ENCODE measurements at regions not wholly inside any gene's neighbourhood (a gene's known extent, or its start where the extent isn't known, plus 50 kb on each side); places are given as distances from the start of the nearest gene placed in this dataset.
"Not testable (repeated sequence)": the region's sequence is repeated elsewhere in the genome, so short reads cannot be mapped to it uniquely, and the experiment has no call there.

DNA sequence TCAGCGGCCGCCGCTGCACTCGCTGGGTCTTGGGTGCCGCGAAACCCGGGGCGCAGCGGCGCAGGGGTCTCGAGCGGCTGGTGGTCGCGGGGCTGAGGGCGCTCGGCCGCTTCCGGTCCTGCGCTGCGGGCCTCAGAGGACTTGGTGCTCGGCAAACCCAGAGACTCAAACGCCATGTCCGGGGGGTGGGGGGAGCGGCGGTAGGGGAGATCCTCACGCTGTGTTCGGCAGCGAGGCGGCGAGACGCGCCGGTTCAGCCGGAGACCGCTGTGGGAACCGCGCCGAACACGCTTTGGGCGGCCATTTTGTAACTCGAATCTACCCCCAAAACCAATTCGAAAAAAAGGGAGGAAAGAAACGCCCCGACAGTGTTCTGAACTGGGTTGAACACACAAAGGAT lies 317.5 kb upstream of the CDH18 start:
- Histone ChIP-seq H3K4me2 (no peak overlapping the region), H3K4me1 (replicated peaks; ENCODE audit: insufficient read depth) (no peaks in the 10 kb centered on the region), H3K27ac (no peak overlapping the region), H3K27me3 (ENCODE audit: insufficient read depth, low read depth) (no peaks in the 10 kb centered on the region), H3K9me2 (ENCODE audit: insufficient read depth) (no peaks in the 10 kb centered on the region), H2AFZ (no peak overlapping the region), H3K79me2 (ENCODE audit: low read depth) (no peaks in the 10 kb centered on the region), H3F3A (ENCODE audit: insufficient read depth, low read depth) (no peaks in the 10 kb centered on the region), H4K20me1 (ENCODE audit: insufficient read depth) (no peaks in the 10 kb centered on the region), H3K9me3 (ENCODE audit: insufficient read depth, low read depth) (no peaks in the 10 kb centered on the region; the same call in 1 of the 2 replicates), H3K4me3 (no peak overlapping the region), H3K36me3 (ENCODE audit: low read depth) (no peaks in the 10 kb centered on the region)
- no peak for DNase-seq
- intact Hi-C loops (cut with micrococcal nuclease; ENCODE audit: unreplicated experiment) = no loop called here
- CTCF ChIA-PET = no interaction called here
- POLR2A ChIA-PET (ENCODE audit: unreplicated experiment) = no interaction called here
- TF ChIP-seq, protein P1, sequence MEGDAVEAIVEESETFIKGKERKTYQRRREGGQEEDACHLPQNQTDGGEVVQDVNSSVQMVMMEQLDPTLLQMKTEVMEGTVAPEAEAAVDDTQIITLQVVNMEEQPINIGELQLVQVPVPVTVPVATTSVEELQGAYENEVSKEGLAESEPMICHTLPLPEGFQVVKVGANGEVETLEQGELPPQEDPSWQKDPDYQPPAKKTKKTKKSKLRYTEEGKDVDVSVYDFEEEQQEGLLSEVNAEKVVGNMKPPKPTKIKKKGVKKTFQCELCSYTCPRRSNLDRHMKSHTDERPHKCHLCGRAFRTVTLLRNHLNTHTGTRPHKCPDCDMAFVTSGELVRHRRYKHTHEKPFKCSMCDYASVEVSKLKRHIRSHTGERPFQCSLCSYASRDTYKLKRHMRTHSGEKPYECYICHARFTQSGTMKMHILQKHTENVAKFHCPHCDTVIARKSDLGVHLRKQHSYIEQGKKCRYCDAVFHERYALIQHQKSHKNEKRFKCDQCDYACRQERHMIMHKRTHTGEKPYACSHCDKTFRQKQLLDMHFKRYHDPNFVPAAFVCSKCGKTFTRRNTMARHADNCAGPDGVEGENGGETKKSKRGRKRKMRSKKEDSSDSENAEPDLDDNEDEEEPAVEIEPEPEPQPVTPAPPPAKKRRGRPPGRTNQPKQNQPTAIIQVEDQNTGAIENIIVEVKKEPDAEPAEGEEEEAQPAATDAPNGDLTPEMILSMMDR (conservative IDR thresholded peaks at IDR 0.05) = no peak
- TF ChIP-seq EZH2 (IDR thresholded peaks at IDR 0.05; ENCODE audit: low read depth) = no peak
- BruUV-seq (replicated peaks) = no TSS peak

- DNase-seq, CTCF ChIA-PET, H2AFZ ChIP-seq: not testable (repeated sequence)
Measured at GRCh38 chr5:20304570-20304969, 316.6 kb upstream of the CDH18 start.

GRCh38 chr5:20300110-20300509 lies 312.1 kb upstream of the CDH18 start:
- H3K4me2 ChIP-seq = no peak overlapping the region
- no peak overlapping the region for H2AFZ ChIP-seq
- no peaks in the 10 kb centered on the region for H3K79me2 ChIP-seq (ENCODE audit: low read depth)
- BruUV-seq (replicated peaks) = no TSS peak
- CTCF ChIA-PET = no interaction called here
- no peak overlapping the region for H3K27ac ChIP-seq
- no peak for DNase-seq
- H3K9me2 ChIP-seq (ENCODE audit: insufficient read depth) = no peaks in the 10 kb centered on the region
- no peaks in the 10 kb centered on the region for H3K36me3 ChIP-seq (ENCODE audit: low read depth)
- no peaks in the 10 kb centered on the region for H3K27me3 ChIP-seq (ENCODE audit: insufficient read depth, low read depth)
- H3K4me1 ChIP-seq (replicated peaks; ENCODE audit: insufficient read depth) = no peaks in the 10 kb centered on the region
- POLR2A ChIA-PET (ENCODE audit: unreplicated experiment) = no interaction called here
- no peaks in the 10 kb centered on the region; the same call in 1 of the 2 replicates for H3K9me3 ChIP-seq (ENCODE audit: insufficient read depth, low read depth)
- intact Hi-C loops (cut with micrococcal nuclease; ENCODE audit: unreplicated experiment) = no loop called here
- no peak for TF ChIP-seq EZH2 (IDR thresholded peaks at IDR 0.05; ENCODE audit: low read depth)
- TF ChIP-seq, protein P1 (conservative IDR thresholded peaks at IDR 0.05) = no peak
- no peaks in the 10 kb centered on the region for H3F3A ChIP-seq (ENCODE audit: insufficient read depth, low read depth)
- H4K20me1 ChIP-seq (ENCODE audit: insufficient read depth) = no peaks in the 10 kb centered on the region
- H3K4me3 ChIP-seq = no peak overlapping the region

More at GRCh38 chr5:20304570-20304969, 316.6 kb upstream of the CDH18 start:
- H3K36me3 ChIP-seq (ENCODE audit: low read depth); H3K9me3 ChIP-seq (ENCODE audit: insufficient read depth, low read depth); H3K27ac ChIP-seq; H3K4me2 ChIP-seq; POLR2A ChIA-PET (ENCODE audit: unreplicated experiment); BruUV-seq (replicated peaks); H3K4me1 ChIP-seq (replicated peaks; ENCODE audit: insufficient read depth); H3K27me3 ChIP-seq (ENCODE audit: insufficient read depth, low read depth); H3K79me2 ChIP-seq (ENCODE audit: low read depth); intact Hi-C loops (cut with micrococcal nuclease; ENCODE audit: unreplicated experiment); H3K4me3 ChIP-seq; H3K9me2 ChIP-seq (ENCODE audit: insufficient read depth); H3F3A ChIP-seq (ENCODE audit: insufficient read depth, low read depth); H4K20me1 ChIP-seq (ENCODE audit: insufficient read depth): not testable (repeated sequence)

DNA sequence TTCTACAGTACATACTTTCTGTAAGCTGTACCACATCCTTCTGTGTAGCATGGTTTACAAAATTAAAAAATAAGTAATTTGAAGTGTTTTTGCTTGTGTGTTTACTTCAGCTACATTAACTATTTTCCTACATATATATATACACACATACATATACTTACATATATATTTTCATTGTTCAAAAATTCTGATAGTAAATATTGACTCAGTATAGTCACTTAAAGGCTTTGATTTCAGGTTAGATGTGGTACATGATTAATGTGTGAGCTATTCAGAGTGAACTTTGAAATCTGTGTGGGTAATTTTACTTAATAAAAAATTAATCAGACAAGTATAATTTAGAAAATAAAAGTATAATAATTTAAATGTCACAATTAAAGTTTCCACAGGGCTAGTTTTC lies 306.7 kb upstream of the CDH18 start:
- TF ChIP-seq, protein P1 (conservative IDR thresholded peaks at IDR 0.05) = no peak
- no peak for TF ChIP-seq EZH2 (IDR thresholded peaks at IDR 0.05; ENCODE audit: low read depth)
- Histone ChIP-seq H3F3A (ENCODE audit: insufficient read depth, low read depth) (no peaks in the 10 kb centered on the region), H3K27ac (no peak overlapping the region), H3K4me1 (replicated peaks; ENCODE audit: insufficient read depth) (no peaks in the 10 kb centered on the region), H3K4me3 (no peak overlapping the region), H3K36me3 (ENCODE audit: low read depth) (no peaks in the 10 kb centered on the region), H3K9me2 (ENCODE audit: insufficient read depth) (no peaks in the 10 kb centered on the region), H4K20me1 (ENCODE audit: insufficient read depth) (no peaks in the 10 kb centered on the region), H3K27me3 (ENCODE audit: insufficient read depth, low read depth) (no peaks in the 10 kb centered on the region), H3K4me2 (no peak overlapping the region), H2AFZ (no peak overlapping the region), H3K79me2 (ENCODE audit: low read depth) (no peaks in the 10 kb centered on the region), H3K9me3 (ENCODE audit: insufficient read depth, low read depth) (no peaks in the 10 kb centered on the region; the same call in none of the 2 replicates)
- ChIA-PET CTCF (no interaction called here), POLR2A (ENCODE audit: unreplicated experiment) (no interaction called here)
- no peak for DNase-seq
- intact Hi-C loops (cut with micrococcal nuclease; ENCODE audit: unreplicated experiment) = no loop called here
- no TSS peak for BruUV-seq (replicated peaks)

All from PC-9 (cell line).